ENCODE measurements at regions not wholly inside any gene's neighbourhood (a gene's known extent, or its start where the extent isn't known, plus 50 kb on each side); places are given as distances from the start of the nearest gene placed in this dataset.

- TF ChIP-seq ZNF57 (CRISPR knock-in tag; IDR thresholded peaks at IDR 0.05) (no peak), REST (IDR thresholded peaks at IDR 0.05; ENCODE audit: borderline replicate concordance) (no peak), REST (CRISPR knock-in tag; IDR thresholded peaks at IDR 0.05; ENCODE audit: low read depth) (no peak), FOXA1 (IDR thresholded peaks at IDR 0.05; ENCODE audit: borderline replicate concordance) (no peak), E2F4 (CRISPR knock-in tag; IDR thresholded peaks at IDR 0.05; ENCODE audit: low read depth) (no peak), CTCF (IDR thresholded peaks at IDR 0.05 in 2 of 3, conservative IDR thresholded peaks at IDR 0.05 in 1 of 3; ENCODE audit: insufficient read depth in 2 of 3, low read depth in 1 of 3, low read length in 3 of 3) (no peak)
These were observed 184.6 kb downstream of the SNX10 start for GRCh38 chr7:26476271-26476670.

Measured in K562 (cell line).